ENCODE measurements at regions not wholly inside any gene's neighbourhood (a gene's known extent, or its start where the extent isn't known, plus 50 kb on each side); places are given as distances from the start of the nearest gene placed in this dataset.

DNA sequence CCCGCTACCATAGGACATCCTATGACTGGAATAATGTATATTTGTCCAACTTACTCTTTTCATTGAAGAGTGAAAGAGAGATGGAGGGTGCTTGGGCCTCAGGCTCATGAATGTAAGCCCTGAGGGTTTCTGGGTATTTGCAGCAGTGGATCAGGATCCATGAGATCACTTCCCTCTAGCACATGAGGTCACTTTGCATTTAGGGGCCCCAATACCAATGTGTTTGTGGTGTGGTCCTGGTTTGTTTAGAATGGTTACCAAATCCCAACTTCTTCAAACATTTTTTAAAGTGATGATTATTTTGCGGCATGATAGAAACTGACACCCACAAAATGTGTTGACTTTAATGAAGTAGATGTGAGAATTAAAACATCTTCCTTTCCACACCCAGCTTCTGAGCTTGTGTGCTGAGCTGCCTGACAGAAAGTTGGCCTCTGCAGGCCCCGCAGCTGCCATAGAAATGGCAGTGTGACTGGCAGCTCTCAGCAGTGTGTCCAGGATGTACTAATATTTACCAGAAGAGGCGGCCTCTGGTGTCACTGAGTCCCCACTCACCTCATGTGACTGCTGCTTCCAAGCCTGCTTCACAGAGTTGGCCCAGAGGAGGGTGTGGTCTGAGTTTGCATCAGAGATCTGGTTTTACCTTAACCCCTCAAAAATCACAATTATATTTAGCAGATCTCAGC lies 447.6 kb upstream of the NPVF start:
- TF ChIP-seq, protein P1, sequence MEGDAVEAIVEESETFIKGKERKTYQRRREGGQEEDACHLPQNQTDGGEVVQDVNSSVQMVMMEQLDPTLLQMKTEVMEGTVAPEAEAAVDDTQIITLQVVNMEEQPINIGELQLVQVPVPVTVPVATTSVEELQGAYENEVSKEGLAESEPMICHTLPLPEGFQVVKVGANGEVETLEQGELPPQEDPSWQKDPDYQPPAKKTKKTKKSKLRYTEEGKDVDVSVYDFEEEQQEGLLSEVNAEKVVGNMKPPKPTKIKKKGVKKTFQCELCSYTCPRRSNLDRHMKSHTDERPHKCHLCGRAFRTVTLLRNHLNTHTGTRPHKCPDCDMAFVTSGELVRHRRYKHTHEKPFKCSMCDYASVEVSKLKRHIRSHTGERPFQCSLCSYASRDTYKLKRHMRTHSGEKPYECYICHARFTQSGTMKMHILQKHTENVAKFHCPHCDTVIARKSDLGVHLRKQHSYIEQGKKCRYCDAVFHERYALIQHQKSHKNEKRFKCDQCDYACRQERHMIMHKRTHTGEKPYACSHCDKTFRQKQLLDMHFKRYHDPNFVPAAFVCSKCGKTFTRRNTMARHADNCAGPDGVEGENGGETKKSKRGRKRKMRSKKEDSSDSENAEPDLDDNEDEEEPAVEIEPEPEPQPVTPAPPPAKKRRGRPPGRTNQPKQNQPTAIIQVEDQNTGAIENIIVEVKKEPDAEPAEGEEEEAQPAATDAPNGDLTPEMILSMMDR (conservative IDR thresholded peaks at IDR 0.05; ENCODE audit: low read depth, low read length), result no peak
- DNase-seq (ENCODE audit: low read depth), result no peak
- H3K4me3 ChIP-seq (ENCODE audit: low read depth, low read length), result no peak overlapping the region

DNA sequence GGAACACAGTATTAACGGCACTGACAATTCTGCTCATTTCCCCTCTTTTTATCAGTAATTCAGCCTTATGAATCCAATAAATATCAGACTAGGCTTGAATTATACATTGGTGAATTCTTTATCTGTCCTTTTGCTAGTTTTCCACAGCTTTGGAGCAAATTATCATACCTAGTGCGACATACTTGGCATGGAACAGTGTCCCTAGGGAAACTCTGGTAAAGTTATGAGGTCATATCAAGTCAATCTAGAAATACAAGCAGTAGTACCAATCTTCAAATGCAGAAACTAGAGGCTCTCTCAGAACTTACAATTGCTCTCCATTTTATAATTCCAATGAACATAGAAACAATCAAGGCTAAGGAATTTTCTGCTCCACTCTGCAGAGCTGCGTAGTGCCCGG lies 449.3 kb upstream of the NPVF start:
- no peak for DNase-seq (ENCODE audit: low read depth)
- H3K4me3 ChIP-seq (ENCODE audit: low read depth, low read length), result no peak overlapping the region
- TF ChIP-seq, protein P1 (conservative IDR thresholded peaks at IDR 0.05; ENCODE audit: low read depth, low read length), result no peak

DNA sequence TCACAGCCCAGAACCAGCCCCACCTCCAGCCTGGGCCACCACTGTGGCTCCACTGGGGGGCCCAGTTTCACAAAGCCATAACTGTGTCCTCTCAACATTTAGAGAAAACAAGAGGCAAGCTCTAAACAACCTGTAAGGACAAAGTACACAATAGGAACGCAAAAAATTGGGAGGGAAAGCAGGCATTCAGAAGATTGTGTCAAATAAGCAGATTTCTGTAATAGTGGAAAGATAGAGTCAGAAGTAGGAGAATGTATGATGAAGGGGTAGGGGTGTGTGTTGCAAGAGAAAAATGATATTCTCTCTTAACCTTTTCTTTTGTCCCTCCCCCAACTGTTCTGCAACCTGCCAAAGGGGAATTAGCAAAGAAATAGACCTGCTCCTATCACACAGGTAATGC lies 449.9 kb upstream of the NPVF start:
- no peak overlapping the region for H3K4me3 ChIP-seq (ENCODE audit: low read depth, low read length)

DNA sequence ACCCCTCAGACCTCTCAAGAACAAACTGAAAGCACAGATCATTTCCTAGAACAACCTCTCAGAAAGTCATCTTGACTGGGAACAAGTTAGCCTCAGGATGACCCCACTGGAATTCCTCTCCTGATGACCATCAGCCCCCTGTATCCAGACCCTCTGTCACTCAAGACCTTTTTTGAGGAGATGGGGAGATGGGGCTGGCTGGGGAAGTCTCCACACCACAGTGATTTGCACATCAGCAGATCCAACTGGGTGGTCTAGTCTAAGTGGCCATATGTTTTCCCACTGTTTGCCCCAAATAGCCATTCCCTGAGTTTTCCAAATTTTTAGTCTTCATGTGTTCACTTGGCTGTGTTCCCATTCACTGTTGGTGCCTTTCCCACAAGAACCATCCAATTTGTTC lies 452.4 kb upstream of the NPVF start:
- no peak for DNase-seq (ENCODE audit: low read depth)
- H3K4me3 ChIP-seq (ENCODE audit: low read depth, low read length), result no peak overlapping the region
- TF ChIP-seq, protein P1 (conservative IDR thresholded peaks at IDR 0.05; ENCODE audit: low read depth, low read length), result no peak

More for the DNA sequence above, 449.9 kb upstream of the NPVF start:
- TF ChIP-seq, protein P1 (conservative IDR thresholded peaks at IDR 0.05; ENCODE audit: low read depth, low read length), result no peak
- DNase-seq (ENCODE audit: low read depth), result no peak

DNA sequence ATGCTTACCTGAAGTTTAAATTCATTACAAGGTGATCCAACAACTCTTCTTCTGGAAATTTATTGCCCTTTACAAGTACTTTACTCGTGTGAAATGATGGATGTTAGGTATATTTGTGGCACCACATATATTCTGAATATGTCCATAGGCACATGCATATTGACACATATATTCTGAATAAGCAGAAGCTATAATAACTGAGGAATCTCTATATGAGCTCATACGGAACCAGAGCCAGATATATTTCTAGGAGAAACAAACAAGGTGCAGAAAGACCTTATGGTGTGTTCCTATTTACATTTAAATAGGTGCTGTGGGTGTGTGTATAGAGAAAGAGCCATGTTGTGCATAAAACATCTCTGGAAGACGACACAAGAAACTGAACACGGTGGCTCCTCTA lies 456.1 kb upstream of the NPVF start:
- no peak for DNase-seq (ENCODE audit: low read depth)
- TF ChIP-seq, protein P1 (conservative IDR thresholded peaks at IDR 0.05; ENCODE audit: low read depth, low read length), result no peak
- no peak overlapping the region for H3K4me3 ChIP-seq (ENCODE audit: low read depth, low read length)

DNA sequence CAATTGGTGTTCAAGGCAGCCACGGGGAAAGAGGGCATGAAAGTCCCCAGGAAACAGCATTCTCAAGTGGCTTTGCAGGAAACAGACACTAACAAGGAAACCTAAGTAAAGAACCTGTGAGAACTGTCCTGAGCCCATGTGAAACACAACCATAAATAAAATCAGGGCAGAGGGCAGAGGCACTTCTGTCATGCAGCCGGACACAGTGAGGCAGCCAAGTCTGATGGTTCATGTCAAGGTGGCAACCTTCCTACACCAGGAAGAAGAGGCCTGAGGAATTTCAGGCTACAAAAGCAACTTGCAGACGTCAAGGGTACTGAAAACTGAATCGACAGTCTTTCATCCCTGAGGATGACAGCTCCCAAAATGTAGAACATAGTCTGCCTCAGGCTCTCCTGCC lies 458.2 kb upstream of the NPVF start:
- TF ChIP-seq, protein P1 (conservative IDR thresholded peaks at IDR 0.05; ENCODE audit: low read depth, low read length), result no peak
- DNase-seq (ENCODE audit: low read depth), result no peak
- no peak overlapping the region for H3K4me3 ChIP-seq (ENCODE audit: low read depth, low read length)

DNA sequence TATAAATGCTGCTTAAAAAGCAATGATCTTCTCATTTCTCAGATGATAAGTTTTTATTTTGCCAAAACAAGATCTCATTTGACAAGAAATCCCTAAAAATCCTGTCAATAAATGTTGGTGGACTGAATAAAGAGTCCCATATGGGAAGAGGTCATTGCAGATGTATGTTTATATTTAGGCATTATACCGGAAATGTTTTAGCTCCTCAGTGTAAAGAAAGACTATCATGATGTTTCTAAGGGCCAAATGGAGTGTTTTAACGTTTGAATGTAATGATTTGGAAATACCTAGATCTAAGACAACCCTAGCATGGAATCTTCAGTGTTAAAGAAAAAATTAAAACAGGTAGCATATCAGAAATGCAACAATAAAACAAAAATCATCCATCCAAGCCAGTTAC lies 457.8 kb upstream of the NFE2L3 start:
- H3K4me3 ChIP-seq (ENCODE audit: low read depth, low read length), result no peak overlapping the region
- no peak for DNase-seq (ENCODE audit: low read depth)
- TF ChIP-seq, protein P1 (conservative IDR thresholded peaks at IDR 0.05; ENCODE audit: low read depth, low read length), result no peak
